NCI-H82 (cell line): ENCODE measurements at regions not wholly inside any gene's neighbourhood (a gene's known extent, or its start where the extent isn't known, plus 50 kb on each side); places are given as distances from the start of the nearest gene placed in this dataset.

ENCODE experiments used
- DNase-seq: peaks from one replicate; lab custom pipeline; 2025; lab: John Stamatoyannopoulos, UW

- no peak for DNase-seq
These were observed 72.8 kb upstream of the MC4R start for GRCh38 chr18:60445341-60445740.

- peak; percentile 76 for DNase-seq
These were observed 74.2 kb upstream of the MC4R start for GRCh38 chr18:60446821-60447220.

GRCh38 chr18:60448487-60449267 is 76.1 kb upstream of the MC4R start:
- DNase-seq, result no peak

GRCh38 chr18:60452421-60452820 is 79.8 kb upstream of the MC4R start:
- no peak for DNase-seq

GRCh38 chr18:60466677-60467076 is 94.1 kb upstream of the MC4R start:
- no peak for DNase-seq

GRCh38 chr18:60469387-60470100 is 97.0 kb upstream of the MC4R start:
- peak; percentile 13 for DNase-seq

GRCh38 chr18:60471652-60472051 is 99.1 kb upstream of the MC4R start:
- no peak for DNase-seq

- DNase-seq, result no peak
These were observed 112.6 kb upstream of the MC4R start for GRCh38 chr18:60485201-60485600.

GRCh38 chr18:60493066-60493465 is 120.5 kb upstream of the MC4R start:
- DNase-seq, result no peak

GRCh38 chr18:60499675-60500074 is 127.1 kb upstream of the MC4R start:
- no peak for DNase-seq

- no peak for DNase-seq
These were observed 128.4 kb upstream of the MC4R start for GRCh38 chr18:60500960-60501359.

- no peak for DNase-seq
These were observed 130.0 kb upstream of the MC4R start for GRCh38 chr18:60502591-60502990.

GRCh38 chr18:60503199-60503598 is 130.6 kb upstream of the MC4R start:
- no peak for DNase-seq

- no peak for DNase-seq
These were observed 133.6 kb upstream of the MC4R start for GRCh38 chr18:60506190-60506589.

- DNase-seq, result peak; percentile 81
These were observed 134.1 kb upstream of the MC4R start for GRCh38 chr18:60506682-60507081.

GRCh38 chr18:60508108-60508507 is 135.5 kb upstream of the MC4R start:
- DNase-seq, result peak; percentile 66

GRCh38 chr18:60534538-60534937 is 162.0 kb upstream of the MC4R start:
- DNase-seq, result no peak

GRCh38 chr18:60537074-60537473 is 164.5 kb upstream of the MC4R start:
- no peak for DNase-seq

GRCh38 chr18:60538891-60539290 is 166.3 kb upstream of the MC4R start:
- DNase-seq, result no peak

GRCh38 chr18:60541661-60542060 is 169.1 kb upstream of the MC4R start:
- DNase-seq, result no peak

- DNase-seq, result no peak
These were observed 171.1 kb upstream of the MC4R start for GRCh38 chr18:60543646-60544045.

- peak; percentile 87 for DNase-seq
These were observed 176.9 kb upstream of the MC4R start for GRCh38 chr18:60549338-60549960.

GRCh38 chr18:60552948-60553347 is 180.4 kb upstream of the MC4R start:
- no peak for DNase-seq
